K562 (cell line): ENCODE measurements at regions not wholly inside any gene's neighbourhood (a gene's known extent, or its start where the extent isn't known, plus 50 kb on each side); places are given as distances from the start of the nearest gene placed in this dataset.

ENCODE experiments used
- DIDO1 ChIP-seq: fragments of 450-650 bp; IDR thresholded peaks from 2 replicates; pipeline ENCODE4 v1.6.1; 2016; ENCODE audit warnings: low read depth, missing biosample characterization, missing genetic modification characterization
- FOXM1 ChIP-seq, 2 experiments: fragments of 450-650 bp in 1 of 2; sonication (generic) in 1 of 2; formaldehyde crosslinking in 1 of 2; IDR thresholded peaks; 2 replicates each; pipeline versions ENCODE4 v1.6.1 to v1.9.0; 2017 to 2022; ENCODE audit warnings: low read depth in 2 of 2, mild to moderate bottlenecking in 2 of 2, missing genetic modification reagents in 1 of 2, moderate library complexity in 1 of 2
- HDGF ChIP-seq: fragments of 450-650 bp; IDR thresholded peaks from 2 replicates; pipeline ENCODE4 v1.6.1; 2016
- MAZ ChIP-seq, 2 experiments: fragments of 450-650 bp in 1 of 2; sonication (generic) in 1 of 2; formaldehyde crosslinking; IDR thresholded peaks in 1 of 2; conservative IDR thresholded peaks in 1 of 2; 2 replicates each; pipeline versions ENCODE4 v1.4.0 to v1.5.0; 2020; ENCODE audit warnings: mild to moderate bottlenecking in 1 of 2, missing genetic modification reagents in 1 of 2
- MTA1 ChIP-seq: fragments of 450-650 bp; IDR thresholded peaks from 2 replicates; pipeline ENCODE4 v1.6.1; 2017; ENCODE audit warnings: borderline replicate concordance
- RAD21 ChIP-seq, 2 experiments: fragments of 250-450 bp in 1 of 2; fragments of 450-650 bp in 1 of 2; sonication (Bioruptor Pico) in 1 of 2; formaldehyde crosslinking in 1 of 2; IDR thresholded peaks in 1 of 2; conservative IDR thresholded peaks in 1 of 2; 2 replicates each; pipeline versions ENCODE4 v1.4.0 to v1.8.0; 2020 to 2022; ENCODE audit warnings: mild to moderate bottlenecking in 2 of 2, moderate library complexity in 1 of 2
- ZFX ChIP-seq: sonication (generic); formaldehyde crosslinking; IDR thresholded peaks from 2 replicates; pipeline ENCODE4 v1.8.0; 2022; ENCODE audit warnings: mild to moderate bottlenecking, missing genetic modification reagents, moderate library complexity
- ZKSCAN1 ChIP-seq: fragments of 150-350 bp; IDR thresholded peaks from 2 replicates; pipeline ENCODE4 v1.6.1; 2016; ENCODE audit warnings: low read depth, low read length
- ZNF197 ChIP-seq: fragments of 200-800 bp; sonication (Bioruptor generic); IDR thresholded peaks from 2 replicates; pipeline ENCODE4 v1.6.1; 2016; ENCODE audit warnings: low read depth, missing genetic modification characterization, missing compliant biosample characterization
- ZNF217 ChIP-seq: sonication (generic); formaldehyde crosslinking; IDR thresholded peaks from 2 replicates; pipeline ENCODE4 v1.8.0; 2022; ENCODE audit warnings: mild to moderate bottlenecking, missing genetic modification reagents
- ZNF24 ChIP-seq: fragments of 450-650 bp; IDR thresholded peaks from 2 replicates; pipeline ENCODE4 v1.6.1; 2016
- ZNF311 ChIP-seq: fragments of 250-450 bp; sonication (Bioruptor Pico); IDR thresholded peaks from 2 replicates; pipeline ENCODE4 v1.4.0; 2020; ENCODE audit warnings: mild to moderate bottlenecking, moderate library complexity
- TF ChIP-seq, protein P1 (sequence below): fragments of 200-800 bp; sonication (Bioruptor generic); IDR thresholded peaks from 2 replicates; pipeline ENCODE4 v1.6.1; 2017; ENCODE audit warnings: missing genetic modification characterization, missing compliant biosample characterization
- TF ChIP-seq, protein P2 (sequence below): sonication (generic); formaldehyde crosslinking; IDR thresholded peaks from 2 replicates; pipeline ENCODE4 v1.8.0; 2023; ENCODE audit warnings: missing genetic modification reagents, mild to moderate bottlenecking, borderline replicate concordance

DNA sequence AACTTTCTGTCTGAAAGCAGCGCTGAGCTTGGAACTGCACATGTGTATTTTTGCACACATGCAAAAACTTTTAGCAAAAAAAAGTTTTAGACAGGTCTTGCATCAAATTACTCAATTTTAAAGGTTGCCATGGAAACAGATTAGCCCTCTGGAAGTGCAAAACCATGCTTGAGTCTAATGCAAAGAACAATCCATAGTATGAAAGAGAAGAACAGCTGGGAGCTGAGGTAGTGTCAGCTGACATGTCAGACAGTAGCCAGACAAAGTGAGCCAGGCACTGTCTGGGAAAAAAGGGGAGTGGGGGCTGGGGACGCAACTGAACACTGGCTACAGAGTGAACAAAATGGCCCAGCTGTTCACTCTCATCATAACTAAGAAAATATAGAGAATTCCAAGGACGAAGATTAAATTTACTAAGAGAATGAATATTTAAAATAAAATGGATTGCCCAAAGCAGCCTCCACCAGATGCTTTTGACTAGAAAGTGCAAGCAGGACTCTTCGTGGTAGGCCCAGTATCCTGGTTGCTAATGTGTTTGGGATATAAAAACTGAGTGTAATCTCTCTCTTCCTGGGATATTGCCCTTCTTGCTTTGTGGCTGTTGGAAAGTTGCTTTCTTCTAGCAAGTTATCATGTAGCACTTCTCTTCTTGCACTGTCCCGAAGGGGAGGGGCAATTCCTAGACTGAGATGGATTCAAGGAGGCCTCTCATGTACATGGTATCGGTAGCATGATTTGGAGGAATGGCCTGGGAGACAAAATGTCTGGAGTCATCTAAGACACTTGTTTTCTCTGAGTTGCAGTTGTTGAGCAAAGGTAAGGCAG, 434.1 kb upstream of the FAT3 start (continued):
- TF ChIP-seq FOXM1 (IDR thresholded peaks at IDR 0.05; ENCODE audit: low read depth), result no peak
- TF ChIP-seq FOXM1 (CRISPR knock-in tag; IDR thresholded peaks at IDR 0.05; ENCODE audit: low read depth), result no peak
- TF ChIP-seq ZNF24, result no peak
- no peak for TF ChIP-seq MTA1
- 0 out of 2 replicates have a peak, but pooled peaks have one; percentile 60 for TF ChIP-seq ZNF197 (CRISPR knock-in tag)
- 0 out of 2 replicates have a peak, but pooled peaks have one; percentile 16 for TF ChIP-seq ZFX (CRISPR knock-in tag)
- 0 out of 2 replicates have a peak, but pooled peaks have one; percentile 2 for TF ChIP-seq ZNF311 (CRISPR knock-in tag)
- TF ChIP-seq, protein P1, sequence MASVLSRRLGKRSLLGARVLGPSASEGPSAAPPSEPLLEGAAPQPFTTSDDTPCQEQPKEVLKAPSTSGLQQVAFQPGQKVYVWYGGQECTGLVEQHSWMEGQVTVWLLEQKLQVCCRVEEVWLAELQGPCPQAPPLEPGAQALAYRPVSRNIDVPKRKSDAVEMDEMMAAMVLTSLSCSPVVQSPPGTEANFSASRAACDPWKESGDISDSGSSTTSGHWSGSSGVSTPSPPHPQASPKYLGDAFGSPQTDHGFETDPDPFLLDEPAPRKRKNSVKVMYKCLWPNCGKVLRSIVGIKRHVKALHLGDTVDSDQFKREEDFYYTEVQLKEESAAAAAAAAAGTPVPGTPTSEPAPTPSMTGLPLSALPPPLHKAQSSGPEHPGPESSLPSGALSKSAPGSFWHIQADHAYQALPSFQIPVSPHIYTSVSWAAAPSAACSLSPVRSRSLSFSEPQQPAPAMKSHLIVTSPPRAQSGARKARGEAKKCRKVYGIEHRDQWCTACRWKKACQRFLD (CRISPR knock-in tag), result peak; percentile 82
- peak in 1 of 2 experiments; percentile 30; a peak in 1 of 4 replicates for TF ChIP-seq MAZ (CRISPR knock-in tag; conservative IDR thresholded peaks at IDR 0.05 in 1 of 2, IDR thresholded peaks at IDR 0.05 in 1 of 2)
- 0 out of 2 replicates have a peak, but pooled peaks have one; percentile 34 for TF ChIP-seq DIDO1
- TF ChIP-seq, protein P2, sequence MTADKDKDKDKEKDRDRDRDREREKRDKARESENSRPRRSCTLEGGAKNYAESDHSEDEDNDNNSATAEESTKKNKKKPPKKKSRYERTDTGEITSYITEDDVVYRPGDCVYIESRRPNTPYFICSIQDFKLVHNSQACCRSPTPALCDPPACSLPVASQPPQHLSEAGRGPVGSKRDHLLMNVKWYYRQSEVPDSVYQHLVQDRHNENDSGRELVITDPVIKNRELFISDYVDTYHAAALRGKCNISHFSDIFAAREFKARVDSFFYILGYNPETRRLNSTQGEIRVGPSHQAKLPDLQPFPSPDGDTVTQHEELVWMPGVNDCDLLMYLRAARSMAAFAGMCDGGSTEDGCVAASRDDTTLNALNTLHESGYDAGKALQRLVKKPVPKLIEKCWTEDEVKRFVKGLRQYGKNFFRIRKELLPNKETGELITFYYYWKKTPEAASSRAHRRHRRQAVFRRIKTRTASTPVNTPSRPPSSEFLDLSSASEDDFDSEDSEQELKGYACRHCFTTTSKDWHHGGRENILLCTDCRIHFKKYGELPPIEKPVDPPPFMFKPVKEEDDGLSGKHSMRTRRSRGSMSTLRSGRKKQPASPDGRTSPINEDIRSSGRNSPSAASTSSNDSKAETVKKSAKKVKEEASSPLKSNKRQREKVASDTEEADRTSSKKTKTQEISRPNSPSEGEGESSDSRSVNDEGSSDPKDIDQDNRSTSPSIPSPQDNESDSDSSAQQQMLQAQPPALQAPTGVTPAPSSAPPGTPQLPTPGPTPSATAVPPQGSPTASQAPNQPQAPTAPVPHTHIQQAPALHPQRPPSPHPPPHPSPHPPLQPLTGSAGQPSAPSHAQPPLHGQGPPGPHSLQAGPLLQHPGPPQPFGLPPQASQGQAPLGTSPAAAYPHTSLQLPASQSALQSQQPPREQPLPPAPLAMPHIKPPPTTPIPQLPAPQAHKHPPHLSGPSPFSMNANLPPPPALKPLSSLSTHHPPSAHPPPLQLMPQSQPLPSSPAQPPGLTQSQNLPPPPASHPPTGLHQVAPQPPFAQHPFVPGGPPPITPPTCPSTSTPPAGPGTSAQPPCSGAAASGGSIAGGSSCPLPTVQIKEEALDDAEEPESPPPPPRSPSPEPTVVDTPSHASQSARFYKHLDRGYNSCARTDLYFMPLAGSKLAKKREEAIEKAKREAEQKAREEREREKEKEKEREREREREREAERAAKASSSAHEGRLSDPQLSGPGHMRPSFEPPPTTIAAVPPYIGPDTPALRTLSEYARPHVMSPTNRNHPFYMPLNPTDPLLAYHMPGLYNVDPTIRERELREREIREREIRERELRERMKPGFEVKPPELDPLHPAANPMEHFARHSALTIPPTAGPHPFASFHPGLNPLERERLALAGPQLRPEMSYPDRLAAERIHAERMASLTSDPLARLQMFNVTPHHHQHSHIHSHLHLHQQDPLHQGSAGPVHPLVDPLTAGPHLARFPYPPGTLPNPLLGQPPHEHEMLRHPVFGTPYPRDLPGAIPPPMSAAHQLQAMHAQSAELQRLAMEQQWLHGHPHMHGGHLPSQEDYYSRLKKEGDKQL (CRISPR knock-in tag), result no peak
- no peak for TF ChIP-seq HDGF
- no peak for TF ChIP-seq ZNF217 (CRISPR knock-in tag)
- no peak for TF ChIP-seq ZKSCAN1
- TF ChIP-seq RAD21 (CRISPR knock-in tag; conservative IDR thresholded peaks at IDR 0.05 in 1 of 2, IDR thresholded peaks at IDR 0.05 in 1 of 2), result peak in 1 of 2 experiments; percentile 31; a peak in 2 of 4 replicates
